HG03064 (cell line): ENCODE measurements at regions not wholly inside any gene's neighbourhood (a gene's known extent, or its start where the extent isn't known, plus 50 kb on each side); places are given as distances from the start of the nearest gene placed in this dataset.

Experiments
- ATAC-seq: cut with Tn5 transposase; IDR thresholded peaks from one replicate; pipeline ENCODE4 v1.9.1; 2021; ENCODE audit warnings: low read depth; ENCODE audit not compliant: unreplicated experiment

DNA sequence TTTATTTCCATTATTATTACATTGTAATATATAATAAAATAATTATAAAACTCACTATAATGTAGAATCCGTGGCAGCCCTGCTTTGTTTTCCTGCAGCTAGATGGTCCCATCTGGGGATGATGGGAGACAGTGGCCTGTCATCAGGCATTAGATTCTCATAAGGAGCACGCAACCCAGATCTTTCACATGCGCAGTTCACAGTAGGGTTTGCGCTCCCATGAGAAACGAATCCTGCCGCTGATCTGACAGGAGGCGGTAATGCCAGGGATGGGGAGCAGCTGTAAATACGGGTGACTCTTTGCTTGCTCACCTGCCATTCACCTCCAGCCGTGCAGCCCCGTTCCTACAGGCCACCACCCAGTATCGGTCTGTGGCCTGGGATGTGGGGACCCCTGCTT is 1879.3 kb upstream of the WWC1 start:
- ATAC-seq = no peak

DNA sequence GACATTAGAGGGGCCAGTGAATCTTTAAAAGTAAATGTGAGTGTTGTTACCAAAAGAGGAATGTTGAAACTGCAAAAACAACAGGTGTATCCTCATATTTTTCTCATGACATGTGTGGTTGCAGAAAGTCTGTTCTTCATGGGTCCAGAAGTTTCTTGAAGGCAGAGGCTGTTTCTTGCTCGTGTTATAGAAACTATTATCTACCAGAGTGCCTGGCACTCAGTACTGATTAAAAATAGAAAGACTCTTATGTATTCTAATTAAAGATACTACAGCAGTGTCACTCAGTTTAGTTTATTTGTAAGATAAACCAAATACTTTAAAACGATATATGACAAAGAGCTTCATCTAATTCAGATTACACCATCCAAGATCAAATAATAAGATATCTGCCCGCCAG is 1864.2 kb upstream of the WWC1 start:
- ATAC-seq = no peak

DNA sequence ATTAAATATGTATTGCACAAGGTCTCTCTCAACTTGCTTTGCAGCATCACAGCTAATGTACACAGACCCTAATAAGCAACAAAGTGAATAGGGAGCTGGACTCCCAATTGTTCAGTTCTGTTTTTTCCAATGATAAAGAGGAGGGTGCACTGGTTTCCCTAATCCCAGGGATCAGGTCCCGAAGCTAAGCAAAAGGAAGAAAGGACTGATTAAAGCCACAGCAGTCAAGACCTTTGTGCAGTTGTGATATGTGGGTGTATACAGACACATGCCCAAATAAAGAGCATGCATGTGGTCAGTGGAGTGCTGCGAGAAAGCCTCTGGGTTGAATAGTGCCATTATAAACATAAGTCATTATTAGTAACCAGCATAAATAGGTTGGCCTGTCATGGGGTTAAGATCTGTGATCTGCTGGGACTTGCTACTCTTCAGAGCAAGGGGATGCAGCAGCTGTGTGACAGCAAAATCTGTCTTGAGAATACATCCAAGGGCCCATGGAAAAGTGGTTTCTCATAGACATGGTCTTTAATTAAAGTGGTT is 1863.1 kb upstream of the WWC1 start:
- ATAC-seq = no peak

DNA sequence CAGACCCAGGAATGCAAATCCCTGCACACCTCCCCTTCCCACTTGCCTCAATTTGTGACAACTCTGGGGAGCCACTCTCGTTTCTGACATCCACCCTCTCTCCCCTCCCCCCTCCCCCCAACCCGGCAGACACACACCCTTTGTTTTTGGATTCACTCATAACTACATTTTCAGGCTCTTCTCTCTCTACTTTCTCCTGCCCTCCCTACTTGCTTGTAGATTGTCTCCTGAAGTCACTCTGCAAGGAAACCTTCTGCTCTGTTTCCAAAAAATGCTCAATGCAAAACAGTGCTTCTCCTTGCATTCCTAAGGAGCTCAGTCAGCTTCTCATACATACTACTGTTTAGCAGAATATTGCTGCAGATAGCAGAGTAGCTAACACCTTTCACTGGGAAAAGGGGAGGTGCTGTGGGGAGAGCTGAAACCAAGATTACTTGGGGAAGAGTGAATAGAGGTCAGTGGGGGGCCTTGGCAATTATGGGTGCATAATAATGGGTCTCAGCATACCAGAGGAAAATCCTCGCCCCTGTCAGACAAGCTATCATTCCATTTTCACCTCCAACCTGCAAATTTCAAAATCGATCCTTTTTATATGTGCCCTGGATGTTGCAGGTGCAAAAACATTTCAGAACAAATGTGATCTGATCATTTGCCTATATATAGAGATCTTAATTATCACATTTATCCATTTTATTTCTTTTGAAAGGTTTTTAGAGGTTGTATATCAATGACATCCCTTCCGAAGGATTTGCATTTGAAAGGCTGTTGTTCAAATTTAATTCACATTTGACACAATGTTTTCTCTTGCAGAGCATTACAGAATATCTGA is 1860.7 kb upstream of the WWC1 start:
- no peak for ATAC-seq

DNA sequence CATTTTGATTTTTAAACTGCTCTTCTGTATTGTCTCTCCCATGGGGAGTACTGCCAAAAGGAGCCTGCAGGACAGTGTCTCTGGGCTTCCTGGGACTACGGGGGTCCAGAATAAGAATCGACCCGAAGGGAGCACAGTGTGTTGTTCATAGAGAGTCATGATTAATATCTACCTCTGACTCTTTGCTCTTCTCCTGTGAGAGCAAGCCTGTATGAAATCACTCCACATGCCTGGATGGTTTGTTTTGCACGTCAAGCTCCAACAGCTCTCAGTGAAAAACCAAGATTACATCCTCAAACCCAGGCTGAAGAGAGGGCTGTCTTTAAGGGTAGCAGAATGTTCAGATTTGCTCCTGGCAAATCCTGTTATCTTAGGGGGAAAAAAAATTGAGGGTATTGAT is 1860.0 kb upstream of the WWC1 start:
- no peak for ATAC-seq

DNA sequence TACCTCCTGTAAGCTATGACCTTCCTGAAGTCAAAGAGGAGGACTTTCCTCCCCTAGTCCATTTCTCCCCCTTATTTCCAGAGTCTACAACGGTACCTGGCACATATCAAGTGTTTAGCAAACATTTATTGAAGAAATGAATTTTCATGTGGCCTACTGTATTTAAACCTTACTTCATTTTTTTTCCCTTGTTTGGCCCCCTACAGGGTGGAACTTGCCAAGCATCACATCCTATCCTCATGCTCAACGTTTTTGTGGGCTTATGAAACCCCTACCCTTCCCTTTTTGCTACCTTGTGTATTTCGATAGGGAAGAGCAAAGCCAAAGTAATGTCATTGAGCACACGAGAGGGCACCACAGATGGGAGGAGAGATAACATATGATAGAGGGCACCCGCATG is 1857.8 kb upstream of the WWC1 start:
- ATAC-seq = no peak

DNA sequence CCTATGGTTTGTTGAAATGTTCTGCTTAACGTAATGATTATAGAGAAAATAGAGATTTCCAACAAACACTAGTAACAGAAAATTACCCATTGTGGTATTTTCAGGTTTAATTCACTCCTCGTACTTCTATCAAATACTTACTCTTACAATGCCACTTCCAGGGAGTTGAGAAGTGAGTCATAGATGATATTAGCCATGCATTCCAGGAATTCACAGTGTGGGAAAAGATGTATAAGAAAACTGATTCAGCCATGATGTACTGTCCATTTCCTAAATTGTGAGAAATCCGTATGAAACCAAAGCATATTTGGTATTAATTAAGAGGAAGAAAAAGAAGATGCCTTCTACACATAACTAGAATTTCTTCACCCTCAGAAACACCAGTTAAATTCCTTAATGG is 1854.6 kb upstream of the WWC1 start:
- no peak for ATAC-seq

DNA sequence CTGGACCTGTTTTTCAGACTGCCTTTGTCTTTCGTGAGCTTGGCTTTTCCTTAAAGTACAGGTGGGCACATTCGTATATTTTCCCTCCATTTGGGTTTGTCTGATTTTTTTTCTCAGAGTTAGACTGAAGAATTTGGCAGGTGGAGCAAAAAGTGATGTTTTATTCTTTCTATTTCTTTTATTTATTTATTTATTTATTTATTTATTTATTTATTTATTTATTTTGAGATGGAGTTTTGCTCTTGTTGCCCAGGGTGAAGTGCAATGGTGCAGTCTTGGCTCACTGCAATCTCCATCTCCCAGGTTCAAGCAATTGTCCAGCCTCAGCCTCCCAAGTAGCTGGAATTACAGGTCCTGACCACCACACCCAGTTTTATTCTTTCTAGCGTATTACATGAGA is 1805.1 kb upstream of the WWC1 start:
- no peak for ATAC-seq

DNA sequence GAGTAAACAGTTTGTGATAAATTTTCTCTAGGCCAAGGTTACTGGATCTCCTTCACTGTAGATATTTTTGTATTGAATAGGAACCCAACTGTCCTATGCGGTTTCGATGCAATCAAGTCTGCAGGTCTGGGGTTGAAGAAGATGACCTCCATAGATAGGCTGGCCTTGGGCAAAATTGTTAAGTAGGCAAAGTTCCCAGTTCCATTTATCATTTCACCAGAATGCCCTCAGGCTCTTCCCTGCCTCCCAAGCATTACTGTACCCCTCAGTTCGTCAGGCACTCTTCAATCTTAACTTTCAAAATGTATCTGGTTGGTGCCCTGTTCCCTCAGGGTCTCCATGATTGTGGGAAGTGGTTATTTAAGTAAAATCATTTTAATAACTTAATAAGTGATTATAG is 1802.9 kb upstream of the WWC1 start:
- ATAC-seq = no peak

DNA sequence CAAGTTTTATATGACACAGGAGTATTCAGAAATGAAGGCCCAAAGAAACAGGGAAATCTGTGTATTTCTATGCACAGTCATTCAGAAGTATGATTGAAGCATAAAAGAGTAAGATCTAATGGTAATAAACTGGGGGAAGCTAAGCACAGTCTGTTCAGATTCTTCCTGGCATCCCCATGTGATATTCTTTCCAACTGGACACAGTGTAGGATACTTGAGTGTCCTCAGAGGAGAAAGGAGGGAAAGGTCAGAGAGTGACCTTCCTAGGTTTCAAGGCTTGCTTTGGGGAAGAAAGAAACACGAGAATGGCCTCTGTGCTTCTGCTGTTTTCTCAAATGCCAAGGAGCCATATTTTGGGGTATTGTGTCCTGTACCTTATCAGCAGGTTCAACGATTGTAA is 1798.4 kb upstream of the WWC1 start:
- no peak for ATAC-seq

DNA sequence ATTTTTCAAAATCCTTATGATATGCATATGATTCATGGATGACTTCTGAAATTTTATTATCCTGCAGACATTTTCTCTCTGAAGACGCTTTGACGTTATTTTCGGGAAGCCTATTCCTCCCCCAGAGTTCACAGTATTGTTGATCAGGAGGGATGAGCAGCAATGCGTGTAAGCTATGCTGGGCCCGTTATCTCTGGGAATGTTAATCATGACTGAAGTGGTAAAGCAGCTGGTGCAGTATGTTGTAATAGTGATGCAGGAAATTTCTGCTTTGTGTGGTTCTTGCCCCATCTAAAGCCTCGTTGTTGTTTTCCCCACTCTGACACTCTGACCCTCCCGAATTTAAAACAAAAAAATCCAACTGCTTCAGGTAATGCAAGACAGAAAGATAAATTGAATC is 1797.8 kb upstream of the WWC1 start:
- no peak for ATAC-seq

DNA sequence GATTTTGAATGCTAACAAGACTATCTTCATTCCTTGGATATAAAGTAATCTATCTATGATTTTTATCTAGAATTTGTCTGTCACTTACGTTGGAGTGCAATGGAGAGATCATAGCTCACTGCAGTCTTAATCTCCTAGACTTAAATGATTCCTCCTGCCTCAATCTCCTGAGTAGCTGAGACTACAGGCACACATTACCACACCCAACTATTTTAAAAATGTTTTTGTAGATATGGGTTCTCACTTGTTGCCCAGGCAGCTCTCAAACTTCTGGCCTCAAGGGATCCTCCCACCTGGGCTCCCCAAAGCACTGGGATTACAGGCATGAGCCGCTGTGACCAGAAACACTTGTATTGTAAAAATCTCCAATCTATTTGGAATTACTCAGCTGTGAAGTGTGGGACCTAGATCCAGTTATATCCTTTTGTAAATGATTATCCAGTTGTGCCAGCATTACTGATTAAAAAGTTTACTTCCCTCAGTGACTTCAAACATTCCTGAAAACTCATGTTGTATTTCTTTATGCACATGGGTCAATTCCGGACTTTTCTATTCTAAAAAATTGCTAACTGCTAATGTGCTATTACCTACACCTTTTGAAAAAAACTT is 1793.8 kb upstream of the WWC1 start:
- no peak for ATAC-seq

DNA sequence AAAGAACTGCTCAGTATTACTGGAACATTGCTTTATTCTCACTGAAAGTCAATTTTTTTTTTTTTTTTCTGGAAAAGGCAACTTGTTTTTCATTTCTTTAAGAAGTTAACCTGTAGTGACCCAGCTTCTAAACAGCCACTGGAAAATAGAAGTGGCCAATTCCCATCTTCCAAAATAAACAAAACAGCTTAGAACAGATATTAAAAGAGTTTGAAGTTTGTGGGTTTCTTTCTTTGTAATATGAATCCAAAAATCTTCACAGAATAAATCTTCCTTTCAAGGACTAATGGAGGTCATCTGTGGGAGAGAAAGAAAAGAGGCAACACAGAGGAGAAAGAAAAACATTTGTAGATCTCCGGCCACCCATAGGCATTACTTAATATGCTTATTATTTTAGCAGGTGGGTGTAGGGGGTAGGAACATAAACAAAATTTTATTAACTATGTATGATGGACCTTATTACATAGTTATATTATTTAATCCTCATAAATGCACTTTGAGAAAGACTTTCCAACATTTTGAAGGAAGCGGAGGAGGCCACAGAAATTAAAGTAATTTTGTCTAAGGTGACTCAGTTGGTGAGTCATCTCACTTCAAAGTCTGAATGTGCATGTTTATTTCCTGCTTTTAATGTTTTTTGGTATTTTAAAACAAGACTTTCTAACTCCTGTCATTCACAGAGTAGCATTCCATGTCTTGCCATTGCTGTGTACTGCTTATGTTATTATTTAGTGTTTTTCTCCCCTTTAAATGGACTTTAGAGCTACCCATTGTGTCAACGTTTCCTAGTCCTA is 1791.8 kb upstream of the WWC1 start:
- ATAC-seq = no peak

DNA sequence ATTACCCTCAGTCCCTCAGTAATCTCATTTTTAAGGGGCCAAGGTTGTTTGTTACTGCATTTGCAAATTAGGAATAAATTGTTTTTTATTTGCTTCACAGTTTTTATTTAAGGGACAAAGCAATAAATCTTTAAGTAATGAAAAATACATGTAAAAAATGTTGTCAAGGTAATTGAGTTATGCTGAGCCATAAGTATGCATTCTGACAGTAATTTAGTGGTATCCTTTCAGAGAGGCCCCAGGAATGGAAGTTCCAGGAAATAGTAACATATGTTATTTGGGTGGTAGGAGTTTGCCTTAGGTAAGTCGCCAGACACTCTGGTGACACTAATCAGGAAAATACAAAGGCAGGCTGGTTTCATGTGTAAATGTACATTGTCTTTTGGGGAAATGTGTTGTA is 1787.9 kb upstream of the WWC1 start:
- ATAC-seq = no peak

DNA sequence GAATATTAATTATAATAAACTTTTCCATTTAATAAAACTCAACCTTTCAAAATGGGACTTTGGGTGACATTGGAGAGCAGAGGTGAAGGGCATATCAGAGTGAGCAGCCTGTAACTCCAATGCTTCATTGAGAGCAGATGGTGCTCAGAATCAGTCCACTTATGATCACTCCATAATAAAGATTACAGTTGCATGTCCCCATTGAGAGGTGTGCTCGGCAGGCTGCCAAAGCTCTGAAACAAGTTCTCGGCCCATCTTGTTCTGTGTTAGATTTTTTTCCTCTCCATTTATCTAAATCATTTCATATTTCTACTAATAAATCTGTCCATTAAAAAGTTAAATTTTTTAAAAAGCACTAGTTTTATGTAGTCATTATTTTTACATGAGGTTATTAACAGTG is 1786.4 kb upstream of the WWC1 start:
- no peak for ATAC-seq

DNA sequence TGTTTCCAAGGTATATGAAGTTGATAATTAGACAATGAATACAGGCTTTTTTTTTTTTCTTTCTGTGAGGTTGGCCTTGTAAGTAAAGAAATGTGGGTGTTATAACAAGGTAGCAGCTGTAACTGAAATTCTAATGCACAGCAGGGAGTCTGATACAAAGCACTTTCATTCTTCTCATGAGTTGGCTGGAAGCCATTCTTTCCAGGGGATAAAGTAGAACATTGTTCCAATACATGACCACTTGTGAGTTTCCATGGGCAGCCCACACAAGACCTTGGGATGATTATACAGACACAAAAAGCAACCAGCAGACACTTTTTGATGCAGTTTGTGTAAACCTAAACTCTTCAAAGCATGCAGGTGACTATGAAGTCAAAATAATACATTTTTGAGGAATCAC is 1785.9 kb upstream of the WWC1 start:
- no peak for ATAC-seq

DNA sequence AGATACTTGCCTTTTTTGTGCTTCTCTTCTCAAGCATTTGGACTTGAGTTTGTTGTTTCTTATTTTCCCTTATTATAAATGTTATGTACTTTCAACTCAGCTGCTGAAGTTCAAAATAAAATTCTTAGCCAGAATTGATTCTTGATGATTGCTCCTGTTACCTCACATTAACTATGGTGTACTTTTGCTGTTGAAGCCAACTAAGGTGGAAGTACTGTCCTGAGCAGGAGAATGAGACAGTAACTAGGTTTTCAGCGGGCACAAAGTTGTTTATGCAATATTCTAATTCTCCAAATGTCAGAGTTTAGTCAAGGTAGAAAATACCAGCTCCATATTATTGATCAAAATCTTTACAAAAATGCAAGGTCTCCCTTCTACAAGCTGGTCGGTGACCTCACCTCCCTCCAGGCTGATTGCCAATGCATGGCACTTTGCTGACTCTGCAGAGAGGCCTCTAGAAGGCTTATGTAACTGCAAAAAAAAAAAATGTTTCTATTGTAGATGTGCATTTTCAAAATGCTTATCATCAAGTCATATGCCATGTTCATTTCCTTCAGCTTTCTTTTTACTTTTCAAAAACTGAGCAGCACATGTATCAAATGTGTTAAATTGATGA is 1783.5 kb upstream of the WWC1 start:
- no peak for ATAC-seq

DNA sequence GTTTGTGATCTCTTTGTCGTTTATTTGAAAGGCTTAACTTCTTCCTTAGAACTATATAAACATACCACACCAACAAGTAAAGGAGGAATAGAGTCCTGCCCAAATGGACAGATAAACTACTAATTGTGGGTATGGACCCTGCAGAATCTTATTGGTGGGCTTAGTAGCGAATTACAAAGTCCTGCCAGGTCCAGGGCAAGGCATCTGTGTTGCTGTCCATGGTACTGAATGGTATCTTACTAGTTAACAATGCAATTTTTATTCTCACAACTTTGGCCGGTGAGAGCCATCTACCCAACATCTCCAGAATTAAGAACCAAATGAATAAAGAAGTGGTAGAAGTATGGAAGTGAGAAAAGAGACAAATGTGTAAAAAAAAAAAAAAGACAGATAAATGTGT is 1782.4 kb upstream of the WWC1 start:
- no peak for ATAC-seq

DNA sequence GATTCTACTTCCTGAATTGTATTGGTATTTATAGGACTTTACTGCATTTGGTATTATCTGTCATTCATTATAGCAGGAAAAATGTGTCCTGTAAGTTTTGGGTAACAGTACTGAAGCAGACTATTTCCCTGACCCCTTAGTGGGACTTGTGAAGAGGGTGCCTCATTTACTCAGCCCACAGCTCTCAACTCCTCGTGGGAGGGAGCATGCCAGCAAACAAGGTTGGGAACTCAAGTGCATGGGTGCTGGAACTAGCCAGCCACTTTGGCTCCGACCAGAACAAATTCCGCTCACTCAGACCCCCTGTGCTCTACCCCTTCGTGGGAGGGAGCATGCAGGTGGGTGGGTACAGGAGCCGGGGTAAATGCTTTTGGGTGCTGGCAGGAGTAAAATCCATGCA is 1773.5 kb upstream of the WWC1 start:
- no peak for ATAC-seq

DNA sequence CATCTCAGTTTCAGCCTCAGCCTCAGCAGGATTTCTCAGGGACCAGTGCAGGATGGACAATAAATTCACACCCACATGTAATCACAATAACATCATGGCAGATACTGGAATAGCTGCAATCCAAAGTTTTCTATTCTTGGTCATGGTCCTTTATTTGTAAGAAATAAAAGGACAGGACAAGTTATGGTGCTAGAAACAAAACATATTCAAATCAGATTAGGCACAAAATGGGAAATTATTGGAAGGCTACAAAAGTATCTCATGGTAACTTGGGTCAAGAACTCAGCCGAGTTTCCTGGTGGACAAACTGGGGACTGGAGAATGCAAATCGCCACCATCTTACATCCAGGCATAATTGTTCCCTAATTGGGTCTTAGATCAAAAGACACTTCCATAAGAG is 1768.2 kb upstream of the WWC1 start:
- no peak for ATAC-seq

DNA sequence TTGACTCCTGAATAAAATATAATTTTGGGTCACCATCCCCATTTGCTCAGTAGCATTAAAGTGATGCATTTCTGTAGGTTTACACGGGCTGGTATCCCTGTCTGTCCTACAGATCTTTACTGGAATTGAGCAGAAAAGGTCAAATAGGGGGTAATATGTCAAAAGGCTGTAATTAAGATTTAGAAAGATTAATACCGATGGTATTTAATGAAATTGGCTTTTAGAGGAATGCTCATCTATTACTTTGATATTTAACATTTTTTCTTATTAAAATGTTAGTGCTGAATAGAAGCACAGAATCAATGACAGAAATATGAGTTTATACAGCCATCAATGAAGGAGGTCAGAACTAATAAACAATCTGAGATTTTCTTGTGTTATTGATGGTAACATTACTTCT is 1762.2 kb upstream of the WWC1 start:
- ATAC-seq = no peak
